Brain microvascular endothelial cell (primary cell): ENCODE measurements at regions not wholly inside any gene's neighbourhood (a gene's known extent, or its start where the extent isn't known, plus 50 kb on each side); places are given as distances from the start of the nearest gene placed in this dataset.

Experiments
- DNase-seq: peaks from one replicate; pipeline ENCODE4 v3.0.0-alpha.2; 2020
- H3K27ac ChIP-seq: fragments of 250-450 bp; sonication (Bioruptor Pico); 2 replicates; pipeline ENCODE4 v1.5.1; 2020; ENCODE audit warnings: mild to moderate bottlenecking, moderate library complexity
- H3K27me3 ChIP-seq: fragments of 250-450 bp; sonication (Bioruptor Pico); replicated peaks from 2 replicates; pipeline ENCODE4 v1.5.1; 2020; ENCODE audit warnings: mild to moderate bottlenecking
- H3K36me3 ChIP-seq: fragments of 250-450 bp; sonication (Bioruptor Pico); replicated peaks from 2 replicates; pipeline ENCODE4 v1.5.1; 2020; ENCODE audit warnings: mild to moderate bottlenecking
- H3K4me3 ChIP-seq: 2 replicates; pipeline ENCODE4 v1.5.1; 2011; ENCODE audit warnings: low read depth, mild to moderate bottlenecking, control low read depth, low read length, moderate library complexity
- in situ Hi-C: cut with HindIII; loops from 2 replicates; pipeline ENCODE4 v1.10.0; 2017; ENCODE audit warnings: low sequenced_read_pairs, low pct_ligation_motif_present
- TF ChIP-seq, protein P1 (sequence below): IDR thresholded peaks from 2 replicates; pipeline ENCODE4 v1.5.1; 2011; ENCODE audit warnings: low read depth, mild to moderate bottlenecking, moderate library complexity, low read length, control low read depth, inconsistent platforms; ENCODE audit errors: missing control alignments

DNA sequence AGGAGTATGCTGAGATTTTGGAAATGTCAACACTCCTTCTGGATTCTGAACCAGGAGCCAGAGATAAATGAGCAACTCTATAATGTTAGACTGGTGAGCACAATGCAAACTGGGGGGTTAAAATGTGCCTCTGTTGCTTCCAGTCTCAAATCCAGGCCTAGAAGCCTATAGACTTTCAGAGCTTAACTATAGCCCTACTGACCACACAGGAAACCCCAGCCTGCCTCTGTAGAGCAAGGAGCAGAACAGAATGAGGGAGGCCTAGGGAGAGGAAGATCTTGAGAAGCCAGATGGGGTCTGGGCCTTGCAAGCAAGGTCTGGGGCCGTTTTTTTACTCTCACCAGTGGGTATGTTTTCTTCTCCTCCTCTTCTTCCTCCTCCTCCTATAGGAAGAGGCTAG, 225.4 kb upstream of the KITLG start:
- H3K4me3 ChIP-seq = no peak overlapping the region
- no peak for DNase-seq
- in situ Hi-C loops = no loop called here
- no peaks in the 10 kb centered on the region for H3K36me3 ChIP-seq
- H3K27ac ChIP-seq = no peak overlapping the region
- H3K27me3 ChIP-seq = no peaks in the 10 kb centered on the region
- TF ChIP-seq, protein P1, sequence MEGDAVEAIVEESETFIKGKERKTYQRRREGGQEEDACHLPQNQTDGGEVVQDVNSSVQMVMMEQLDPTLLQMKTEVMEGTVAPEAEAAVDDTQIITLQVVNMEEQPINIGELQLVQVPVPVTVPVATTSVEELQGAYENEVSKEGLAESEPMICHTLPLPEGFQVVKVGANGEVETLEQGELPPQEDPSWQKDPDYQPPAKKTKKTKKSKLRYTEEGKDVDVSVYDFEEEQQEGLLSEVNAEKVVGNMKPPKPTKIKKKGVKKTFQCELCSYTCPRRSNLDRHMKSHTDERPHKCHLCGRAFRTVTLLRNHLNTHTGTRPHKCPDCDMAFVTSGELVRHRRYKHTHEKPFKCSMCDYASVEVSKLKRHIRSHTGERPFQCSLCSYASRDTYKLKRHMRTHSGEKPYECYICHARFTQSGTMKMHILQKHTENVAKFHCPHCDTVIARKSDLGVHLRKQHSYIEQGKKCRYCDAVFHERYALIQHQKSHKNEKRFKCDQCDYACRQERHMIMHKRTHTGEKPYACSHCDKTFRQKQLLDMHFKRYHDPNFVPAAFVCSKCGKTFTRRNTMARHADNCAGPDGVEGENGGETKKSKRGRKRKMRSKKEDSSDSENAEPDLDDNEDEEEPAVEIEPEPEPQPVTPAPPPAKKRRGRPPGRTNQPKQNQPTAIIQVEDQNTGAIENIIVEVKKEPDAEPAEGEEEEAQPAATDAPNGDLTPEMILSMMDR = no peak

DNA sequence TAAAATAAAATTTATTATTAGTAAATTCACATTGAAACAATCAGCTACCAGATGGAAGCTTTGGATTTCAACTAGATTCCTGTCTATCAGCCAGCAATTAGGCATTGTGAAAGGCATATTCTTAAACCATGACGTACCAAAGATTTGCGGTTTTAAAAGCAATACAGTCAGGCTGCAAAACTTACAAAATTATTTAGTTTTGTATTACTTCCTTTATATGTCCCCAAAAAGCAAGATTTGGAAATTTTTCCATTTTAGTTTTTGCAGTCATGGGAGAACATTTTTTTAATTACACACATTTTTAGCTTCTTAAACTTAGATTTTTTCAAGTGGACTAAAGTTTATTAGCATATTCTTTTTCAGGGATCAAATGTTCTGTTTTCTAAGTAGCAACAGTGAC, 225.0 kb upstream of the KITLG start:
- no peak overlapping the region for H3K27ac ChIP-seq
- no peak overlapping the region for H3K4me3 ChIP-seq
- TF ChIP-seq, protein P1 = no peak
- in situ Hi-C loops = no loop called here
- H3K27me3 ChIP-seq = no peaks in the 10 kb centered on the region
- H3K36me3 ChIP-seq = no peaks in the 10 kb centered on the region
- no peak for DNase-seq

DNA sequence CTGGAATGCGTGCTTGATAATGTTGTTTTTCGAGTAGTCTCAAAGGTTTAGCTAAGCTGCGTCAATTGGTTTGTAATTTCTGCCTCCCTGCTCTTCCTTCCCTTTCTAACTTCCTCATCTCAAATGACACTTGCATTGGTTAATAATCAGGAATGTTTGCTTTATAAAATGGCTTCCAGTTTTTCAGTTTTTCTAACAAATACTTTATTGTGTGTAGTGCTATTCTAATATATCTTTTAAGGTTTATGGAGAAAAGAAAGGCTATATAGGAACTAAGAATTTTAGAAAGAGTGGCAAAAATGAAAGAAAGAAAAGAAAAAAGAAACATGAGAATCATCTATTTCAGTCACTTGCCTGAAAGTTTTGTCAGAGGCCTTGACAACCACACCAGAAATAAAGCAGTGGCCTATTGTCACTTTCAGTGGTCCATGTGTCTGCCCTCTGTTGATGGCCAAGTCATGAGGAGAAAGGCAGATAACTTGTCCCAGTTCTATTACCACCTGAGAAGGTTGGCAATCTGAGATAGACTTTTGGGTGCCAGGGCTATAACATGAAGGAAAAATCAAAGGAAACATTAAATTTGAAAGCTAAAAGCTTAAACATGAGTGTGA, 221.9 kb upstream of the KITLG start:
- no peak overlapping the region for H3K4me3 ChIP-seq
- H3K27me3 ChIP-seq = no peaks in the 10 kb centered on the region
- peak; percentile 4 for DNase-seq
- TF ChIP-seq, protein P1 = no peak
- in situ Hi-C loops = no loop called here
- no peaks in the 10 kb centered on the region for H3K36me3 ChIP-seq
- no peak overlapping the region for H3K27ac ChIP-seq

DNA sequence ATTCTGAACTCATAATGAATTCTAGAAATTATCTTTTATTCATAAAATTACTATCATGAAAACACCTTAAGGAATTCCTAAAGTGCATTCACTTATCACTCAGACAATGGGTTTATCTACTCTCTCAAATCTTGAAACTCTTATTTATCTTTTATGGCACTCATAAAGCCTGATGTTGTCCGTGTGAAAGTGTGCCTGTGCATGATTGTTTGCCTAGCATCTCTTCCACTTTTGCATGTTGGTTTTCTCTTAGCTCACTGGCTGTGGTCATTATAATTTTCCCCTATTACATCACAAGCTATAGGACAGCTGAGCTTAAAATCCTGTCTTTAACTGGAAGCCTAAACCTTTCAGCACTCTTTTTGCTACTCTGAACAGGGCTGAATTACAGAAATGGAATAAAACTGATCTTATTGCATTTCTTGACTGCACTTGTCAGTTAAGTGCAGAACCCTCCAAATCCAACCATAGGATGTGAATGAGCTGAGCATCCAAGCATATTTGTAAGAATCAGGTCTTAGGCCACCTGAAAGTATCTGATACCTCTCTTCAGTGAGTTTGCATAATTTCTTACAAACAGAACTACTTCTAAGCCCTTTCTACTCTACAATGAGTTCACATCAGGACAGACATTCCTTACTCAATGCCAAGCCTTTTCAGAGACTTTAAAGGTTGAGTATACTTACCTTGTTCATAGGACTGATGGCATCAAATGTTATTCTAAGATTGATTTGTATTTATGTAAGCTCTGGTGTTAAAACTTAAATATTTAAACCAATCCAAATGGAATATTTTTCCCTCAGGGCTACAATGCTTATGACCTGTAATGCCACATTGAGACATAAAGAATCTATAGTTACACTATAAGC, 221.2 kb upstream of the KITLG start:
- TF ChIP-seq, protein P1 = no peak
- Histone ChIP-seq H3K4me3 (no peak overlapping the region), H3K27ac (no peak overlapping the region), H3K36me3 (no peaks in the 10 kb centered on the region), H3K27me3 (no peaks in the 10 kb centered on the region)
- in situ Hi-C loops = no loop called here
- no peak for DNase-seq

DNA sequence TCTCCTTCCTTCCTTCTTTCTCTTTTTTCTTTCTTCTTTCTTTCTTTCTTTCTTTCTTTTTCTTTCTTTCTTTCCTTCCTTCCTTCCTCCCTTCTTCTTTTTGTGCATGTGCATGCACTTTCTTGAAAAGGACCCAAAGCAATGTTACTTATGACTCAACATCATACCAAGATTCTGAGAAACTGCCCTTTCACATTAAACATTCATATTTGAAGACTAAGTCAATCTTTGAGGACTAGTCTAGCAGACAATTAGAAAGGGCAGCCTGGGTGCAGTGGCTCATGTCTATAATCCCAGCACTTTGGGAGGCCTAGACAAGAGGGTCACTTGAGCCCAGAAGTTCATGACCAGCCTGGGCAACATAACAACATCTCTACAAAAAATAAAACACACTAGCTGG, 212.8 kb upstream of the KITLG start:
- in situ Hi-C loops = no loop called here
- Histone ChIP-seq H3K27ac (no peak overlapping the region), H3K4me3 (no peak overlapping the region), H3K36me3 (no peaks in the 10 kb centered on the region), H3K27me3 (no peaks in the 10 kb centered on the region)
- TF ChIP-seq, protein P1 = no peak
- peak; percentile 47 for DNase-seq

DNA sequence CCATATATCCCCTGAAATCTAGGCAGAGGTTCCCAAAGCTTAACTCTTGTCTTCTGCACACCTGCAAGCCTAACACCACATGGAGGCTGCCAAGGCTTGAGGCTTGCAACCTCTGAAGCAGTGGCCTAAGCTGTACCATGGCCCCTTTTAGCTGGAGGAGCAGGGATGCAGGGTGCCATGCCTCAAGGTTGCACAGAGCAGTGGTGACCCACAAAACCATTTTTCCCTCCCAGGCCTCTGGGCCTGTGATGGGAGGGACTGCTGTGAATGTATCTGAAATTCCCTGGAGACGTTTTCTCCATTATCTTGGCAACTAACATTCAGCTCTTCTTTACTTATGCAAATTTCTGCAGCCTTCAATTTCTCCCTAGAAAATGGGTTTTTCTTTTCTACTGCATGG, 210.0 kb upstream of the KITLG start:
- in situ Hi-C loops = no loop called here

More for the DNA sequence above, 210.0 kb upstream of the KITLG start:
- DNase-seq = no peak
- H3K27ac ChIP-seq = no peak overlapping the region
- TF ChIP-seq, protein P1 = no peak
- H3K36me3 ChIP-seq = no peaks in the 10 kb centered on the region
- no peak overlapping the region for H3K4me3 ChIP-seq
- H3K27me3 ChIP-seq = no peaks in the 10 kb centered on the region
